ENCODE measurements at regions not wholly inside any gene's neighbourhood (a gene's known extent, or its start where the extent isn't known, plus 50 kb on each side); places are given as distances from the start of the nearest gene placed in this dataset.
"Not testable (repeated sequence)": the region's sequence is repeated elsewhere in the genome, so short reads cannot be mapped to it uniquely, and the experiment has no call there.

GRCh38 chr13:74264333-74264732, 130.1 kb upstream of the KLF12 start:
- no peak for DNase-seq

GRCh38 chr13:74260420-74260819, 126.2 kb upstream of the KLF12 start:
- DNase-seq, result not testable (repeated sequence)

GRCh38 chr13:74259641-74260040, 125.4 kb upstream of the KLF12 start:
- peak; percentile 14 for DNase-seq

- DNase-seq, result peak; percentile 81
Measured at GRCh38 chr13:74258961-74259360, 124.8 kb upstream of the KLF12 start.

- no peak for DNase-seq
Measured at GRCh38 chr13:74256969-74257368, 122.8 kb upstream of the KLF12 start.

GRCh38 chr13:74253161-74253560, 119.0 kb upstream of the KLF12 start:
- DNase-seq, result no peak

- no peak for DNase-seq
Measured at GRCh38 chr13:74251778-74252519, 117.7 kb upstream of the KLF12 start.

GRCh38 chr13:74250738-74251190, 116.6 kb upstream of the KLF12 start:
- DNase-seq, result no peak

GRCh38 chr13:74248477-74248876, 114.3 kb upstream of the KLF12 start:
- DNase-seq, result no peak

GRCh38 chr13:74246487-74246886, 112.3 kb upstream of the KLF12 start:
- DNase-seq, result peak; percentile 25

GRCh38 chr13:74243637-74244526, 109.7 kb upstream of the KLF12 start:
- DNase-seq, result no peak

GRCh38 chr13:74241343-74241742, 107.1 kb upstream of the KLF12 start:
- not testable (repeated sequence) for DNase-seq

- DNase-seq, result no peak
Measured at GRCh38 chr13:74230984-74231501, 96.8 kb upstream of the KLF12 start.

- no peak for DNase-seq
Measured at GRCh38 chr13:74229242-74229641, 95.0 kb upstream of the KLF12 start.

- DNase-seq, result no peak
Measured at GRCh38 chr13:74227476-74228158, 93.4 kb upstream of the KLF12 start.

GRCh38 chr13:74226791-74227475, 92.7 kb upstream of the KLF12 start:
- peak; percentile 72 for DNase-seq

- DNase-seq, result no peak
Measured at GRCh38 chr13:74221752-74222151, 87.5 kb upstream of the KLF12 start.

GRCh38 chr13:74219566-74219965, 85.4 kb upstream of the KLF12 start:
- no peak for DNase-seq

- DNase-seq, result no peak
Measured at GRCh38 chr13:74218291-74218690, 84.1 kb upstream of the KLF12 start.

GRCh38 chr13:74217811-74218210, 83.6 kb upstream of the KLF12 start:
- DNase-seq, result no peak

GRCh38 chr13:74215420-74215819, 81.2 kb upstream of the KLF12 start:
- DNase-seq, result no peak

- DNase-seq, result no peak
Measured at GRCh38 chr13:74214321-74214720, 80.1 kb upstream of the KLF12 start.
